Suprapubic skin (tissue), 4 donors: ENCODE measurements at regions not wholly inside any gene's neighbourhood (a gene's known extent, or its start where the extent isn't known, plus 50 kb on each side); places are given as distances from the start of the nearest gene placed in this dataset.

Experiments
- DNase-seq, 2 donors: peaks; one replicate each; pipeline ENCODE4 v3.0.0-alpha.2; 2019; ENCODE audit warnings: low spot score in 2 of 2
- H3K27ac ChIP-seq: fragments of 200-600 bp; sonication (generic); one replicate; pipeline ENCODE4 v1.5.1; 2019
- H3K27me3 ChIP-seq: fragments of 200-600 bp; sonication (generic); one replicate; pipeline ENCODE4 v1.5.1; 2019
- H3K36me3 ChIP-seq: fragments of 200-600 bp; sonication (generic); one replicate; pipeline ENCODE4 v1.5.1; 2019
- H3K4me1 ChIP-seq: fragments of 200-600 bp; sonication (generic); one replicate; pipeline ENCODE4 v1.5.1; 2019
- H3K4me3 ChIP-seq: fragments of 200-600 bp; sonication (generic); one replicate; pipeline ENCODE4 v1.5.1; 2019; ENCODE audit warnings: mild to moderate bottlenecking
- H3K9me3 ChIP-seq: fragments of 200-600 bp; sonication (generic); one replicate; pipeline ENCODE4 v1.5.1; 2019
- CTCF ChIP-seq, 2 donors: fragments of 200-600 bp in 1 of 2; fragments of 450-650 bp in 1 of 2; sonication (generic) in 1 of 2; IDR thresholded peaks; one replicate each; pipeline ENCODE4 v1.5.1; 2016 to 2019; ENCODE audit warnings: antibody characterized with exemption in 2 of 2, mild to moderate bottlenecking in 1 of 2, moderate library complexity in 1 of 2
- EP300 ChIP-seq: sonication (generic); formaldehyde crosslinking; IDR thresholded peaks from one replicate; pipeline ENCODE4 v1.6.1; 2017; ENCODE audit warnings: antibody characterized with exemption
- POLR2A ChIP-seq, 2 donors: fragments of 450-650 bp; IDR thresholded peaks; one replicate each; pipeline ENCODE4 v1.6.1; 2017; ENCODE audit warnings: antibody characterized with exemption in 2 of 2, mild to moderate bottlenecking in 2 of 2, moderate library complexity in 2 of 2
- POLR2AphosphoS5 ChIP-seq, 3 donors: sonication (generic); formaldehyde crosslinking; IDR thresholded peaks; one replicate each; pipeline ENCODE4 v1.6.1; 2017; ENCODE audit warnings: antibody characterized with exemption in 3 of 3
- WGBS: methylation state at CpG from one replicate; pipeline ENCODE4 v1.1.5; 2018; 5-methylcytosine and 5-hydroxymethylcytosine counted together

GRCh38 chr21:38960251-38960650, 154.5 kb downstream of the ETS2 start:
- TF ChIP-seq EP300 = no peak
- no peak for TF ChIP-seq CTCF (IDR thresholded peaks at IDR 0.05)
- no peak for TF ChIP-seq POLR2A (IDR thresholded peaks at IDR 0.05)
- TF ChIP-seq POLR2AphosphoS5 (IDR thresholded peaks at IDR 0.05) = no peak
- no peak for DNase-seq
- Histone ChIP-seq H3K36me3 (no peaks in the 10 kb centered on the region), H3K27me3 (no peaks in the 10 kb centered on the region), H3K4me1 (peaks cover 32% of the 10 kb centered on the region), H3K27ac (no peak overlapping the region), H3K4me3 (no peak overlapping the region), H3K9me3 (no peaks in the 10 kb centered on the region)
- 100% methylated on average over 2 of the region's 2 CpGs for WGBS

- H3K9me3 ChIP-seq = no peaks in the 10 kb centered on the region
- peak overlapping the region; percentile 80 for H3K27ac ChIP-seq
- TF ChIP-seq POLR2A (IDR thresholded peaks at IDR 0.05) (no peak), EP300 (no peak), CTCF (IDR thresholded peaks at IDR 0.05) (no peak), POLR2AphosphoS5 (IDR thresholded peaks at IDR 0.05) (no peak)
- DNase-seq = no peak
- no peaks in the 10 kb centered on the region for H3K36me3 ChIP-seq
- H3K27me3 ChIP-seq = no peaks in the 10 kb centered on the region
- H3K4me3 ChIP-seq = no peak overlapping the region
- H3K4me1 ChIP-seq = peaks cover 32% of the 10 kb centered on the region
- WGBS = 97% methylated on average over 6 of the region's 6 CpGs
Observed at GRCh38 chr21:38959692-38960061, 153.9 kb downstream of the ETS2 start.

DNA sequence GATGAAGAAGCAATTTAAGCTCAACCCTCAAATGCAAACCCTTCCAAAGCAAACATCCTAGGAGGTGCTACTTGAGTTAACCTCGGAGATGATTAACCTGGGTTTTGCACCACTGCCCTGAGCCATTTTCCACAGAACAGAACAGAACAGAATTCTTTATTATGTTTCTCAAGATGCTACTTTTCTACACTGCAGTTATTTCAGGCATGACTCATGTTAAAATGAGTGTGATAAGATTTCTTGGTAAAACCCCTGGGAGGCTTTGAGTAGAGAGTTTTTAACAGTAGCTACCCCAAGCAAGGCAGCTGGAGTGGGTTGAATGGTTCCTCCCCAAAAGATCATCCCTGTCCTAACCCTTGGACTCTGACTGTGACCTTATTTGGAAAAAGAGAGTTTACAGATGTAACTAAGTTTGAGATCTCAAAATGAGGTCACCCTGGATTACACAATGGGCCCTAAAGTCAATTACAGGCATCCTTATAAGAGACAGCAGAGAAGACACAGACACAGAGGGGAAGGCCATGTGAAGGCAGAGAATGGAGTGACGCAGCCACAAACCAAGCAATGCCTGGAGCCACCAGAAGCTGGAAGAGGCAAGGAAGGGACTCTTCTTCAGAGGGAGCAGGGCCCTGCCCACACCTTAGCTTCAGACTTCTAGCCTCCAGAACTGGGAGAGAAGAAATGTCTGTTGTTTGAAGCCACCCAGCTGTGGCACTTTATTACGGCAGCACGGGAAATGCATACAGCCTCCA, 153.4 kb downstream of the ETS2 start:
- Histone ChIP-seq H3K4me3 (no peak overlapping the region), H3K9me3 (no peaks in the 10 kb centered on the region), H3K4me1 (peaks cover 32% of the 10 kb centered on the region), H3K27me3 (no peaks in the 10 kb centered on the region), H3K27ac (peak overlapping the region; percentile 80), H3K36me3 (no peaks in the 10 kb centered on the region)
- 73% methylated on average over 4 of the region's 4 CpGs for WGBS
- DNase-seq = no peak
- TF ChIP-seq CTCF (IDR thresholded peaks at IDR 0.05) = no peak
- TF ChIP-seq EP300 = no peak
- peak in 1 of 3 donors; percentile 9 for TF ChIP-seq POLR2AphosphoS5 (IDR thresholded peaks at IDR 0.05)

- no peak overlapping the region for H3K4me3 ChIP-seq
- TF ChIP-seq POLR2AphosphoS5 (IDR thresholded peaks at IDR 0.05) (no peak), CTCF (IDR thresholded peaks at IDR 0.05) (no peak), EP300 (no peak), POLR2A (IDR thresholded peaks at IDR 0.05) (no peak)
- H3K36me3 ChIP-seq = no peaks in the 10 kb centered on the region
- no peaks in the 10 kb centered on the region for H3K9me3 ChIP-seq
- H3K4me1 ChIP-seq = peaks cover 32% of the 10 kb centered on the region
- H3K27ac ChIP-seq = no peak overlapping the region
- no peaks in the 10 kb centered on the region for H3K27me3 ChIP-seq
- DNase-seq = no peak
- WGBS = 80% methylated on average over 3 of the region's 3 CpGs
Observed at GRCh38 chr21:38958323-38958705, 152.6 kb downstream of the ETS2 start.

DNA sequence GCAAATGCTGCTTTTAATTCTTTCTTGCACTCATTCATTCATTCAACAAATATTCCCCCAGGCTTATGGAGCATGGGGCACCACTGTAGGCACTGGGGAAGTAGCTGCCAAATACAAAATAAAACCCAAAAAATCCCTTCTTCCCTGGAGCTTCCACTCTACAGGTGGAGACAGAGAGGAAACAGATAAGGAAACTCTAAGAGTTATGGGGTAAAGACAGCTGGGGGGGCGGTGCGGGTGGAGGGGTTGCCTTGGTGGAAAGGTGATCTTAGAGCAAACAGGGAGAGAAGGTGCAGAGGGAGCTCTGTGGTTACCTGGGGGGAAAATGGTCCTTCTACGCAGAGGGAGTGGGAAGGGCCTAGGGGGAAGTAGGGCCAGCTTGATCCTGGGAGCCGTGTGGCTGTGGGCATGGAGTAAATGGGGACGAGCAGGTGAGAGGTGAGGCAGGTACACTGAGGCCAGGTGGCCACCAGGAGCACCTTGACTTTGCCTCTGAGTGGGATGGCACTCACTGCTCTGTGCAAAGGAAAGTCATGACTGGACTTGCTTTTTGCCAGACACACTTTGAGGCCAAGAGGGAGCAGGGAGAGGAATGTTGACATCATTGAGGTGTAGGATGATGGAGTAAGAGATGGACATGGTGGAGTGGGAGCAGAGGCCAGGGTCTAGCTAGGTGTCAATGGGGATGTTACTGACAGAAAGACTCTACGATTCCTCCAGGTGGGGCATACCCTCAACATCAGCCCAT, 152.0 kb downstream of the ETS2 start:
- H3K27me3 ChIP-seq = no peaks in the 10 kb centered on the region
- no peak for TF ChIP-seq POLR2AphosphoS5 (IDR thresholded peaks at IDR 0.05)
- no peak for TF ChIP-seq POLR2A (IDR thresholded peaks at IDR 0.05)
- no peak for TF ChIP-seq EP300
- no peak for TF ChIP-seq CTCF (IDR thresholded peaks at IDR 0.05)
- H3K9me3 ChIP-seq = no peaks in the 10 kb centered on the region
- peak overlapping the region; percentile 38 for H3K27ac ChIP-seq
- peaks cover 32% of the 10 kb centered on the region for H3K4me1 ChIP-seq
- no peaks in the 10 kb centered on the region for H3K36me3 ChIP-seq
- no peak for DNase-seq
- WGBS = 69% methylated on average over 6 of the region's 6 CpGs
- H3K4me3 ChIP-seq = no peak overlapping the region
